T-cell (primary cell): ENCODE measurements at regions not wholly inside any gene's neighbourhood (a gene's known extent, or its start where the extent isn't known, plus 50 kb on each side); places are given as distances from the start of the nearest gene placed in this dataset.
"Not testable (repeated sequence)": the region's sequence is repeated elsewhere in the genome, so short reads cannot be mapped to it uniquely, and the experiment has no call there.

Experiments
- ATAC-seq, 4 experiments: fragments of 200-7000 bp in 3 of 4; fragments of 150-1000 bp in 1 of 4; cut with Tn5 transposase; replicated peaks in 1 of 4; 1 replicate in 3 of 4; 2 replicates in 1 of 4; pipeline ENCODE4 v1.10.0; 2021; ENCODE audit warnings: moderate library complexity in 3 of 4, mild to moderate bottlenecking in 2 of 4, moderate number of reproducible peaks in 1 of 4
- CTCF ChIA-PET, 2 donors: fragments of 300-600 bp; sonication (Branson Sonifier 250); formaldehyde crosslinking; loops; one replicate each; lab custom pipeline; 2022; ENCODE audit warnings: antibody characterized with exemption in 2 of 2; lab: Charles Lee
- POLR2A ChIA-PET, 2 donors: fragments of 300-600 bp; sonication (Branson Sonifier 250); formaldehyde crosslinking; loops; one replicate each; lab custom pipeline; 2022; ENCODE audit warnings: antibody characterized with exemption in 2 of 2; lab: Charles Lee
- DNase-seq, 35 experiments: peaks; one replicate each; pipeline versions ENCODE4 v3.0.0 to v3.0.0-alpha.2; 2013 to 2023
- H3K27ac ChIP-seq: one replicate; pipeline ENCODE4 v1.5.1; 2013; ENCODE audit warnings: low read length
- H3K27me3 ChIP-seq, 2 experiments: replicated peaks in 1 of 2; 1 replicate in 1 of 2; 2 replicates in 1 of 2; pipeline versions ENCODE4 v1.6.1 to v1.7.0; 2013; ENCODE audit warnings: low read length in 1 of 2, mixed read lengths in 1 of 2; ENCODE audit not compliant: control insufficient read depth in 2 of 2, insufficient read depth in 2 of 2; ENCODE audit errors: extremely low read depth in 1 of 2
- H3K36me3 ChIP-seq, 2 donors: 1 replicate in 1 of 2; 2 replicates in 1 of 2; pipeline versions ENCODE4 v1.6.1 to v1.7.0; 2013; ENCODE audit warnings: low read length in 1 of 2; ENCODE audit not compliant: control insufficient read depth in 2 of 2, insufficient read depth in 1 of 2; ENCODE audit errors: extremely low read depth in 1 of 2
- H3K4me1 ChIP-seq, 2 experiments: 1 replicate in 1 of 2; 2 replicates in 1 of 2; pipeline versions ENCODE4 v1.6.1 to v1.7.0; 2013; ENCODE audit warnings: low read length in 2 of 2, mixed read lengths in 1 of 2; ENCODE audit not compliant: insufficient read depth in 2 of 2, control insufficient read depth in 1 of 2; ENCODE audit errors: extremely low read depth in 1 of 2
- H3K4me3 ChIP-seq, 2 donors: 1 replicate in 1 of 2; 2 replicates in 1 of 2; pipeline versions ENCODE4 v1.5.1 to v1.7.0; 2013; ENCODE audit warnings: mild to moderate bottlenecking in 2 of 2, low read length in 1 of 2, moderate library complexity in 1 of 2; ENCODE audit not compliant: control insufficient read depth in 1 of 2; ENCODE audit errors: extremely low read depth in 1 of 2
- H3K9me3 ChIP-seq: 2 replicates; pipeline ENCODE4 v1.7.0; 2013
- H3K27ac Mint-ChIP-seq, 2 donors: one replicate each; pipeline ENCODE4 v1.8.0; 2020 to 2021; ENCODE audit warnings: mild to moderate bottlenecking in 2 of 2, mixed read lengths in 2 of 2
- H3K27me3 Mint-ChIP-seq, 2 donors: one replicate each; pipeline ENCODE4 v1.8.0; 2021 to 2022; ENCODE audit warnings: mixed read lengths in 2 of 2
- H3K36me3 Mint-ChIP-seq: one replicate; pipeline ENCODE4 v1.8.0; 2021; ENCODE audit warnings: mixed read lengths
- H3K4me1 Mint-ChIP-seq, 3 donors: one replicate each; pipeline ENCODE4 v1.8.0; 2020 to 2022; ENCODE audit warnings: mixed read lengths in 3 of 3, mild to moderate bottlenecking in 1 of 3
- H3K4me3 Mint-ChIP-seq, 3 donors: one replicate each; pipeline ENCODE4 v1.8.0; 2020 to 2022; ENCODE audit warnings: mild to moderate bottlenecking in 3 of 3, mixed read lengths in 3 of 3, moderate library complexity in 3 of 3
- H3K9me3 Mint-ChIP-seq, 3 donors: one replicate each; pipeline ENCODE4 v1.8.0; 2020 to 2022; ENCODE audit warnings: mixed read lengths in 3 of 3
- WGBS: methylation state at CpG from one replicate; pipeline ENCODE4 v1.1.5; 2013; ENCODE audit warnings: missing lambda C conversion rate; ENCODE audit not compliant: insufficient coverage; 5-methylcytosine and 5-hydroxymethylcytosine counted together

- H3K4me3 Mint-ChIP-seq, H3K27ac Mint-ChIP-seq, DNase-seq, H3K4me1 Mint-ChIP-seq, H3K27ac ChIP-seq, H3K27me3 ChIP-seq, CTCF ChIA-PET, H3K9me3 ChIP-seq, ATAC-seq, H3K4me1 ChIP-seq, H3K27me3 Mint-ChIP-seq, H3K36me3 Mint-ChIP-seq, H3K4me3 ChIP-seq, H3K36me3 ChIP-seq, H3K9me3 Mint-ChIP-seq: not testable (repeated sequence)
- POLR2A ChIA-PET, result interaction anchor here (0.7 kb wide), 2 partner anchors 10 to 18 kb away, joined by 3 to 4 read pairs; no protein-coding TSS in a partner anchor
- WGBS, result no CpG with 5 or more reads among the region's 8 CpGs
These were observed 150.9 kb upstream of the TEX13D start for GRCh38 chrX:124181515-124181914.

GRCh38 chrX:124190440-124190839, 142.0 kb upstream of the TEX13D start:
- POLR2A ChIA-PET, result no interaction called here
- H3K9me3 ChIP-seq, result no peaks in the 10 kb centered on the region
- Mint-ChIP-seq H3K27me3 (peaks cover 0 to 6% of the 10 kb centered on the region in 2 donors), H3K27ac (no peak overlapping the region), H3K4me3 (no peak overlapping the region), H3K9me3 (no peaks in the 10 kb centered on the region), H3K36me3 (no peaks in the 10 kb centered on the region), H3K4me1 (no peaks in the 10 kb centered on the region)
- no peak overlapping the region for H3K4me3 ChIP-seq
- H3K4me1 ChIP-seq, result no peaks in the 10 kb centered on the region
- DNase-seq, result no peak
- no peak for ATAC-seq
- CTCF ChIA-PET, result no interaction called here
- H3K27me3 ChIP-seq, result no peaks in the 10 kb centered on the region
- no peak overlapping the region for H3K27ac ChIP-seq
- no peaks in the 10 kb centered on the region for H3K36me3 ChIP-seq
- WGBS, result no CpG with 5 or more reads among the region's 2 CpGs

GRCh38 chrX:124194199-124194598, 138.3 kb upstream of the TEX13D start:
- Mint-ChIP-seq H3K27ac (no peak overlapping the region), H3K4me3 (no peak overlapping the region)
- CTCF ChIA-PET, result interaction anchor here in 1 of 2 donors (1.5 kb wide), 1 partner anchor 16 kb away, joined by 3 read pairs; no protein-coding TSS in a partner anchor

GRCh38 chrX:124194901-124195300, 137.6 kb upstream of the TEX13D start:
- no peak overlapping the region for H3K4me3 ChIP-seq
- Mint-ChIP-seq H3K27me3 (no peaks in the 10 kb centered on the region), H3K4me3 (no peak overlapping the region), H3K9me3 (no peaks in the 10 kb centered on the region), H3K36me3 (no peaks in the 10 kb centered on the region), H3K27ac (no peak overlapping the region), H3K4me1 (no peaks in the 10 kb centered on the region)
- ATAC-seq (no peak), DNase-seq (no peak)
- no peak overlapping the region for H3K27ac ChIP-seq
- 89% methylated on average over 3 of the region's 8 CpGs for WGBS
- H3K9me3 ChIP-seq, result no peaks in the 10 kb centered on the region
- H3K27me3 ChIP-seq, result no peaks in the 10 kb centered on the region
- H3K36me3 ChIP-seq, result no peaks in the 10 kb centered on the region
- ChIA-PET POLR2A (interaction anchor here in 1 of 2 donors (0.6 kb wide), 1 partner anchor 98 kb away, joined by 4 read pairs; no protein-coding TSS in a partner anchor), CTCF (interaction anchor here in 1 of 2 donors (1.5 kb wide), 1 partner anchor 15 kb away, joined by 3 read pairs; no protein-coding TSS in a partner anchor)
- H3K4me1 ChIP-seq, result no peaks in the 10 kb centered on the region

More at GRCh38 chrX:124194199-124194598, 138.3 kb upstream of the TEX13D start:
- Histone ChIP-seq H3K27me3 (no peaks in the 10 kb centered on the region), H3K36me3 (no peaks in the 10 kb centered on the region), H3K9me3 (no peaks in the 10 kb centered on the region), H3K4me1 (no peaks in the 10 kb centered on the region), H3K4me3 (no peak overlapping the region), H3K27ac (no peak overlapping the region)
- no peaks in the 10 kb centered on the region for H3K9me3 Mint-ChIP-seq
- no peaks in the 10 kb centered on the region for H3K27me3 Mint-ChIP-seq
- ATAC-seq (no peak), DNase-seq (no peak)
- H3K4me1 Mint-ChIP-seq, result no peaks in the 10 kb centered on the region
- no peaks in the 10 kb centered on the region for H3K36me3 Mint-ChIP-seq
- POLR2A ChIA-PET, result no interaction called here
- 100% methylated on average over 1 of the region's 5 CpGs for WGBS

GRCh38 chrX:124203311-124203710, 129.1 kb upstream of the TEX13D start:
- Histone ChIP-seq H3K27ac (no peak overlapping the region), H3K36me3 (no peaks in the 10 kb centered on the region), H3K4me1 (no peaks in the 10 kb centered on the region), H3K9me3 (no peaks in the 10 kb centered on the region), H3K4me3 (no peak overlapping the region), H3K27me3 (no peaks in the 10 kb centered on the region)
- POLR2A ChIA-PET, result no interaction called here
- no peak for DNase-seq
- no peak for ATAC-seq
- WGBS, result no CpG with 5 or more reads among the region's 1 CpG
- no peak overlapping the region for H3K27ac Mint-ChIP-seq
- peaks cover 0 to 6% (median 6%) of the 10 kb centered on the region in 3 donors for H3K9me3 Mint-ChIP-seq
- H3K4me1 Mint-ChIP-seq, result no peaks in the 10 kb centered on the region
- peaks cover 0 to 7% of the 10 kb centered on the region in 2 donors for H3K27me3 Mint-ChIP-seq
- H3K4me3 Mint-ChIP-seq, result no peak overlapping the region
- no peaks in the 10 kb centered on the region for H3K36me3 Mint-ChIP-seq
- CTCF ChIA-PET, result interaction anchor here in 1 of 2 donors (0.5 kb wide), 1 partner anchor 15 kb away, joined by 5 read pairs; no protein-coding TSS in a partner anchor

- WGBS, result no CpG with 5 or more reads among the region's 5 CpGs
- Histone ChIP-seq H3K9me3 (no peaks in the 10 kb centered on the region), H3K4me1 (peaks cover 8 to 10% of the 10 kb centered on the region in 2 experiments), H3K27me3 (no peaks in the 10 kb centered on the region), H3K4me3 (no peak overlapping the region), H3K27ac (no peak overlapping the region), H3K36me3 (no peaks in the 10 kb centered on the region)
- no peak for ATAC-seq
- no peak for DNase-seq
- H3K4me3 Mint-ChIP-seq, result no peak overlapping the region
- POLR2A ChIA-PET, result no interaction called here
- no peaks in the 10 kb centered on the region for H3K36me3 Mint-ChIP-seq
- peaks cover 0 to 10% of the 10 kb centered on the region in 2 donors for H3K27me3 Mint-ChIP-seq
- no peak overlapping the region for H3K27ac Mint-ChIP-seq
- CTCF ChIA-PET, result no interaction called here
- no peaks in the 10 kb centered on the region for H3K9me3 Mint-ChIP-seq
- peaks cover 17 to 21% (median 18%) of the 10 kb centered on the region in 3 donors for H3K4me1 Mint-ChIP-seq
These were observed 123.8 kb upstream of the TEX13D start for GRCh38 chrX:124208660-124209059.
